GM23248 (cell line): ENCODE measurements at regions not wholly inside any gene's neighbourhood (a gene's known extent, or its start where the extent isn't known, plus 50 kb on each side); places are given as distances from the start of the nearest gene placed in this dataset.

ENCODE experiments used
- EZH2 ChIP-seq: fragments of 200-600 bp; sonication (generic); IDR thresholded peaks from 2 replicates; pipeline ENCODE4 v1.6.1; 2018; ENCODE audit warnings: antibody characterized with exemption, mild to moderate bottlenecking; ENCODE audit not compliant: insufficient read depth, poor library complexity, severe bottlenecking
- EZH2phosphoT487 ChIP-seq: fragments of 200-600 bp; sonication (generic); IDR thresholded peaks from 2 replicates; pipeline ENCODE4 v1.6.1; 2018; ENCODE audit warnings: antibody characterized with exemption, moderate library complexity, mild to moderate bottlenecking, low read depth; ENCODE audit not compliant: insufficient read depth

DNA sequence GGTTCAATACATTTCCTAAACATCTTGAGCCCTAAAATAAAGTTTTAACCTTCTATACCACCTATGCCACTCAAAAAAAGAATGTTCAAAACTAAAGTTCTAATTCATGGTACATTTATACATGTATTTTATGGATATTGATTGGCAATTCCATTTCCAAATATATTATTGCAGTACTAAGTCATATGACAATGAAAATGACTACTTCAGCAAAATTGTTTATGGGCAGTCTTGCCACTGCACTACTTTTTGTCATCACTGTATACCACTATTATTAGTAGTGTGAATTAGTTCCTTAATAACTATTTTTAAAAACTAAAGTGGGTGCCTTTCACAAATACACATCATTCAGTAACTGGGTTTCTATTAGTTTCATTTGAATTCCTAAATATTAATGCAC is 199.6 kb upstream of the CYLC2 start:
- TF ChIP-seq EZH2 (no peak), EZH2phosphoT487 (no peak)
